GM18511 (cell line): ENCODE measurements at regions not wholly inside any gene's neighbourhood (a gene's known extent, or its start where the extent isn't known, plus 50 kb on each side); places are given as distances from the start of the nearest gene placed in this dataset.
"Not testable (repeated sequence)": the region's sequence is repeated elsewhere in the genome, so short reads cannot be mapped to it uniquely, and the experiment has no call there.

Experiments used
- ATAC-seq: cut with Tn5 transposase; IDR thresholded peaks from one replicate; pipeline ENCODE4 v1.9.1; 2021; ENCODE audit warnings: mild to moderate bottlenecking, moderate library complexity; ENCODE audit not compliant: unreplicated experiment

GRCh38 chr14:81738946-81739659 is 205.4 kb upstream of the SEL1L start:
- ATAC-seq, result no peak

DNA sequence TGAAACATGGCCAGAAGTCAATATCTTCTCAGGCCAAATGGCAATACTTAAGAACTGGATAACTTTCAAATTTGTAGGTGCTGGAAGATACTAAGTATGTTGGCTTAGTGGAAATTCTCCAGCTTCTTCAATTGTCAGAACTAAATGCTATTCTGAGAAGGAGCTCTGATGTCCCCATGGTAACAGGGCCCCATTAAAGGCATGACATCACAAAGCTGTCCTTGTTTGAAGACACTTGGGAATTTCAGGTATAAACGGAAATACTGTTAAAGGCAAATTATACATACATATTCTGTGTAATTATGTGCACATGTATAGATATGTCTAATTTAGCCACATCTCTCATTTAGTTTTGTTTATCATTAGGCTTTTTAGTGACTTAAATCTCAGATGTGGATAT is 210.0 kb upstream of the SEL1L start:
- ATAC-seq, result no peak

DNA sequence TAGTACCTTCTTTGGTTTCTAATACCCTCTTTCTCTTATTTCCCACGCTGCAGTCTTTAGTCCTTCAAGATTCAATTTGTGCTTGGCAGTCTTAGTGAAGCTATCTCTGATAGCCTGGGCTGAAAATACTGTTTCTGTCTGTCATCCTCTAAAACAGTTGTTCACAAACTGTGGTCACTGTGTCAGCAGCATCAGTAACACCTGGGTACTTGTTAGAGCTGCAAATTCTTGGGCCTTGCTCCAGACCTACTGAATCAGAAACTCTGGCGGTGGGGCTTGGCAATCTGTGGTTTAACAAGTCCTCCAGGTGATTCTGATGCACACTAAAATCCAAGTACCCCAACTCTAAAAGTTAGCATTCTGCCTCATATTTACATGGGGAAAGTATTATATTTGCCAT is 217.5 kb upstream of the SEL1L start:
- no peak for ATAC-seq

DNA sequence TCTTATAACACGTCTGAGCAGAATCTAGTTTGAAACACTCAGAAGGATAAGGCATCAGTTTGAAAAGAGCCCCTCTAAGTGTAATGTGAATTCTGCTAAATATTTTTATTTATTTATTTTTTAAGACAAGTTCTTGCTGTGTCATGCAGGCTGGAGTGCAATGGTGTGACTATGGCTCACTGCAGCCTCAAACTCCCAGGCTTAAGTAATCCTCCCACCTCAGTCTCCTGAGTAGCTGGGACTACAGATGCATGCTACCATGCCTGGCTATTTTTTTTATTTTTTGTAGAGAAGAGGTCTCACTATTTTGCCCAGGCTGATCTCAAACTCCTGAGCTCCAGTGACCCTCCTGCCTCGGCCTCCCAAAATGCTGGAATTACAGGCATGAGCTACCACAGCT is 225.9 kb upstream of the SEL1L start:
- no peak for ATAC-seq

DNA sequence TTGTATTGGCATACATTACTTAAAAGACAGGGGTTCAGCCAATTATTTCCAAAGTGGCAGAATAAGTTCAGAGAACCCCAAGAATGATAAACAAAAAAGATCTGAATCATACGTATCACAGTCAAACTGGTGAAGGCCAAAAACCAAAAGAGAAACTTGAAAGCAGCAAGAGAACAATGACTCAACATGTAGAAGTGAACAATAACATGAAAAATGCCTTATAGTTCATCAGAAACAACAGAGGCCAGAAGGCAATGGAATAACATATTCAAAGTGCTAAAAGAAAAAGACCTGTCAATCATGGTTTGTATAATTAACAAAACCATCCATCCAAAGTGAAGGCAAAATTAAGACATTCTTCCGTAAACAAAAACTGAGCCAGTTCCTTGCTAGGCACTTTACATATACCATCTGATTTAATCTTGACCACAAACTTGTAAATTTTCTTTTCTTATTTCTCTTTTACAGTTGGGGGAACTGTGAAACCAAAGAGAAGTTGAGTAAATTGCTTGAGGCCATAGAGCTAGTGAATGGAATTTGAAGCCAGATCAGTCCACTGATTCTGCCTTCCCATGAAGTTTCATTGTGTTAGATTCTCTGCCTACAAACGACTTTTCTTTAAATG is 232.1 kb upstream of the SEL1L start:
- no peak for ATAC-seq

- no peak for ATAC-seq
Observed at GRCh38 chr14:81766321-81766915, 232.8 kb upstream of the SEL1L start.

- ATAC-seq, result no peak
Observed at GRCh38 chr14:81767266-81767995, 233.8 kb upstream of the SEL1L start.

GRCh38 chr14:81771651-81772275 is 238.1 kb upstream of the SEL1L start:
- no peak for ATAC-seq

DNA sequence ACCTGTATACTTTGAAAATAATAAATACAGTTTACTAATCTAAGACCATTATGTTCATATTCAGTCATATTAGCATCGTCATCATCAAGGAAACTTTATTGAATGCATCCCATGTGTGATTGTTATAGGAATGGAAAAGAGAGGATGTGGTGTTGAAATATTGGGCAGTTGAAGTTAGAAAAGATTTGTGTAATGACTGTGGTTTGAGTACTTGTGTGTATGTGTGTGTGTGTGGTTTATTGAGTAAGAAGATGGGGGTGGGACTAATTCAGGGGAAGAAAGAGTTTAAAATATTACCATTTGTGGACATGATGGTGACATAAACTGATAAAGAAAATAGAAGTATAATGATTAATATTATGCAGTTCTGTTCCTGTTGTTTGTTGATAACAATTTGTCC is 238.7 kb upstream of the SEL1L start:
- no peak for ATAC-seq

- ATAC-seq, result no peak
Observed at GRCh38 chr14:81776531-81776930, 242.9 kb upstream of the SEL1L start.

DNA sequence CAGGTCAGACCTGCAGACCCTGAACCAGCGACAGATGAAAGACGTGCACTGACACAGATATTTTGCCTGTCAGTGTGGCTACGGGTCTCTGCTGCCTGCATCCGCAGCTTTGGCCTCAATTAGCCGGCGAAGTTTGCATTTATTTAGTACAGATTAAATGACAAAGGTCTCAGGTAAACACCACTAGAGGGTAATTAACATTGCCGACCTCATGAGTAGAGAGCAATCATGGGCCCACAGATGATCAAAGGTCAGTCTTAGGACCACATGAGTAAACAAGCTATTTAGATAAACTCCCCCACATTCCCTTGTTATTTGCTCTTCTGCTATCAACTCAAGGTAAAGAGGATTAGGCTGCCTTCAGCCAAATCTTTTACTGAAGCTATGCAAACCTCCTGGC is 248.1 kb upstream of the SEL1L start:
- not testable (repeated sequence) for ATAC-seq

DNA sequence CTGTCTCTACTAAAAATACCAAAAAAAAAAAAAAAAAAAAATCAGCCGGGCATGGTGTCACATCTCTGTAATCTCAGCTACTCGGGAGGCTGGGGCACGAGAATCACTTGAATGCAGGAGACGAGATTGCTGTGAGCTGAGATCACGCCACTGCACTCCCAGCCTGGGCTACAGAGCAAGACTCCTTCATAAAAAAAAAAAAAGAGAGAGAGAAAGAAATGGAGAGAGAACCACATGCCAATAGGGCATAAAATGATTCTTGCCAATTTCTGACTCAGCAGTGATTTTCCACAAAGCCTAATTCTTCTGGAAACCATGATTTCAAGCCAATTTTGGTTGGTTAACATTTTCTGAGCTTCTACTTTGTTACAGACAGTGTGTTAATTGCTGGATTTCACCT is 250.4 kb upstream of the SEL1L start:
- ATAC-seq, result no peak

GRCh38 chr14:81797315-81797714 is 263.7 kb upstream of the SEL1L start:
- no peak for ATAC-seq

GRCh38 chr14:81801921-81802320 is 268.3 kb upstream of the SEL1L start:
- no peak for ATAC-seq

DNA sequence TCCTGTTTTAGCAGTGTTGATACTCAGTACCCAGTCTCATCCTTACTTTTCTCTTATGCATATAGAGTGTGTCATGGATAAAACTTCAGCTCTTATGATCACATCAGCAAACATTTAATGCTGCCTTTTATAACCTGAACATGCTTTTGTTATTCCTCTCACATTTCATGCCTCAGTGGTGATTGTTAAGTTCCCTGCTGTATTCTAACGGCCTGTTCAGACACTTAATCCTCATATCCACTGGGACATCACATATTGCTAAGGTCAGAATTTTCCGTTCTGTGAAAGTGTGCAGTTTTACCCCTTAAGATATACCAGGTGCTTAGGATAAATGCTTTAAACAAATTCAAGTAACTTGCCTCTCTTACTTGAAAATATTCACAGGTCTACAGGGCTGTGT is 268.7 kb upstream of the SEL1L start:
- no peak for ATAC-seq

- no peak for ATAC-seq
Observed at GRCh38 chr14:81805785-81806184, 272.1 kb upstream of the SEL1L start.

- ATAC-seq, result no peak
Observed at GRCh38 chr14:81811705-81812269, 278.1 kb upstream of the SEL1L start.

DNA sequence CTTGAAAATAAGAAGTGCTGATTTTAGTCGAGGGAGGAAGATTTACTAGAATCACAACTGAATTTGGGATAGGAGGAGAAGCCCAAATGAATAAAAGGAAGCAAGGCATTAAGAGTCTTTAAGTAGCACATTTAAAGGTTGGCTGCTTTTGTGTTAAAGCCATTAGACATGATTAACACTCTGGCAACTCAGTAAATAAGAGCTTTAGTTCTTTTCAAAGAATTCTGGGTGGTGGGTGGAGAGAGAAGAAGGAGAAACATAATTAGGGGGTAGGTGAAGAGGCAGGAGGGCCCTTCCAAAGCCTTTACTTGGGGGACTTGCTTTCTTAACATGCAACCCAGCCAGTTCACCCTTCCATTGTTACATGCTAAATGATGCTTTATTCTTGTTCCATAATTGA is 284.6 kb upstream of the SEL1L start:
- no peak for ATAC-seq

DNA sequence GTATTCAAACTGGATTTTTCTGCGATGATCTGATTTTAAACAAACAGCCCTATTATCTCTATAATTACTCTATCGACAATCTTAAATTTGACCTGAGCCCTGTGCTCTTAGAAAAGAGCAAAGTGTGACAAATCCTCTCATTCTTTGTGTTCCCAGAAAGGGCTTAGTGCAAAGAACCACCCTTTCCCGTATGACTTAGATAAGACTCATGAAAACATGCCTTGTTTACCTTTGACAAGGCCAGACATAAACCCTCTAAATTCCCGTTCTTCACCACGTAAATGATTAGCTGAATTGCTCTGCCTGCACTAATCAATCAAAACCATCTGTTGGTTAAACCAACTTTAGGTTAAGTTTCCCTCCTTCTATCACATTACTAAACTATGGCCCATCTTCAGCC is 285.7 kb upstream of the SEL1L start:
- ATAC-seq, result no peak

DNA sequence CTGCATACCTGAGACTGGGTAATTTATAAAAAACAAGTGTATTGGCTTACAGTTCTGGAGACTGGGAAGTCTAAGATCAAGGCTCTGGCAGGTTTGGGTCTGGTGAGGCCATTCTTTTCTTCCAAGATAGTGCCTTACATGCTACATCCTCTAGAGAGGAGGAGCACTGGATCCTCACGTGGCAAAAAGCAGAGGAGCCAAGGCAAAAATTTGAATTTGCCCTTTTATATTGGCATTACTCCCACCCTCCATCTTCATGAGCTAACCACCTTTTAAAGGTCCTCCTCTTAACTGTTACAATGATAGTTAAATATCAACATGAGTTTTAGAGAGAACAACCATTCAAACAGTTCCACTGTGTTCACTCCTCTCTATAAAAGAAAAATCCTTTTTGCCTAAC is 286.3 kb upstream of the SEL1L start:
- ATAC-seq, result no peak

DNA sequence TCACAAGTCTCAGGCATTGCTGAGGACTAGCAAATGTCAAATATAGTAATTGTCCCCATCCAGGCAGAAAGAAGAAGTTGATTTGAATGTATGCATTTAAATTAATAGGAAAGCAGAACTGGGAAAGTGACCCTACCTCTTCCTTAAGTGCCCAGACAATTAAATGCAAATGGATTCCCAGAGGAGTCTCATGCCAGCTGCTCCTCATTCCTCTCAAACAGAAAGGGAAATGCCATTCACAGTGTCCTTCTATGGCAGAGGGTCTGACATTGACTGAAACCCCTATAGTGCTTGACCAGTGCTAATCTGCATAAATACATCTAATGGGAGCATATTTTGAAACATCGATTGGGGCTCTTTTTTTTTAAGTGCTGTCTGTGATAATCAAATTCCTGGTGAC is 292.4 kb upstream of the SEL1L start:
- no peak for ATAC-seq
